BJ (cell line): ENCODE measurements at regions not wholly inside any gene's neighbourhood (a gene's known extent, or its start where the extent isn't known, plus 50 kb on each side); places are given as distances from the start of the nearest gene placed in this dataset.

Experiments used
- CTCF ChIA-PET: fragments of 350-600 bp; formaldehyde crosslinking; extraction: SDS; loops from one replicate; lab custom pipeline; 2021; ENCODE audit warnings: antibody characterized with exemption, inconsistent platforms; lab: Yijun Ruan, JAX
- POLR2A ChIA-PET: fragments of 300-600 bp; sonication (Branson Sonifier 250); formaldehyde crosslinking; extraction: SDS; loops from one replicate; lab custom pipeline; 2021; ENCODE audit warnings: antibody characterized with exemption; lab: Charles Lee
- DNase-seq: peaks from one replicate; pipeline ENCODE4 v3.0.0-alpha.2; 2011; ENCODE audit warnings: low read depth
- H3K27me3 ChIP-seq: 2 replicates; pipeline ENCODE4 v1.6.0; 2011; ENCODE audit warnings: low read length; ENCODE audit not compliant: control insufficient read depth, insufficient read depth
- H3K36me3 ChIP-seq: 2 replicates; pipeline ENCODE4 v1.5.1; 2011; ENCODE audit warnings: low read length; ENCODE audit not compliant: control insufficient read depth, insufficient read depth
- H3K4me3 ChIP-seq: 2 replicates; pipeline ENCODE4 v1.5.1; 2011; ENCODE audit warnings: low read depth, mild to moderate bottlenecking, control low read depth, low read length
- CTCF ChIP-seq: IDR thresholded peaks from 2 replicates; pipeline ENCODE4 v1.5.1; 2011; ENCODE audit warnings: low read depth, mild to moderate bottlenecking, control low read depth, inconsistent platforms, low read length, moderate library complexity; ENCODE audit not compliant: insufficient read depth

- Histone ChIP-seq H3K4me3 (no peak overlapping the region), H3K36me3 (no peaks in the 10 kb centered on the region), H3K27me3 (no peaks in the 10 kb centered on the region)
- POLR2A ChIA-PET: no interaction called here
- CTCF ChIA-PET: no interaction called here
- TF ChIP-seq CTCF: no peak
- no peak for DNase-seq
These were observed 371.7 kb upstream of the BRINP3 start for GRCh38 chr1:190849346-190849745.

GRCh38 chr1:190852611-190853010 lies 374.9 kb upstream of the BRINP3 start:
- CTCF ChIA-PET: no interaction called here

GRCh38 chr1:190858140-190858539 lies 380.5 kb upstream of the BRINP3 start:
- DNase-seq: no peak
- Histone ChIP-seq H3K27me3 (no peaks in the 10 kb centered on the region), H3K4me3 (no peak overlapping the region), H3K36me3 (no peaks in the 10 kb centered on the region)
- POLR2A ChIA-PET: no interaction called here
- TF ChIP-seq CTCF: no peak
- CTCF ChIA-PET: no interaction called here

More at GRCh38 chr1:190852611-190853010, 374.9 kb upstream of the BRINP3 start:
- Histone ChIP-seq H3K4me3 (no peak overlapping the region), H3K36me3 (no peaks in the 10 kb centered on the region), H3K27me3 (no peaks in the 10 kb centered on the region)
- DNase-seq: no peak
- no peak for TF ChIP-seq CTCF
- POLR2A ChIA-PET: no interaction called here

GRCh38 chr1:190864013-190864641 lies 386.5 kb upstream of the BRINP3 start:
- DNase-seq: no peak
- TF ChIP-seq CTCF: no peak
- no peaks in the 10 kb centered on the region for H3K27me3 ChIP-seq
- CTCF ChIA-PET: no interaction called here
- H3K36me3 ChIP-seq: no peaks in the 10 kb centered on the region
- no peak overlapping the region for H3K4me3 ChIP-seq
- POLR2A ChIA-PET: no interaction called here

GRCh38 chr1:190880352-190880751 lies 402.7 kb upstream of the BRINP3 start:
- CTCF ChIA-PET: no interaction called here
- no peak for DNase-seq
- TF ChIP-seq CTCF: no peak
- H3K4me3 ChIP-seq: no peak overlapping the region
- no peaks in the 10 kb centered on the region for H3K36me3 ChIP-seq
- POLR2A ChIA-PET: no interaction called here
- no peaks in the 10 kb centered on the region for H3K27me3 ChIP-seq
